Endothelial cell of hepatic sinusoid (primary cell): ENCODE measurements at regions not wholly inside any gene's neighbourhood (a gene's known extent, or its start where the extent isn't known, plus 50 kb on each side); places are given as distances from the start of the nearest gene placed in this dataset.
"Not testable (repeated sequence)": the region's sequence is repeated elsewhere in the genome, so short reads cannot be mapped to it uniquely, and the experiment has no call there.

Source experiments
- in situ Hi-C: cut with HindIII; loops from 2 replicates; pipeline ENCODE4 v1.10.0; 2017; ENCODE audit warnings: low sequenced_read_pairs

- in situ Hi-C loops = no loop called here
Measured at GRCh38 chr18:51323961-51324360, 126.5 kb upstream of the MEX3C start.

DNA sequence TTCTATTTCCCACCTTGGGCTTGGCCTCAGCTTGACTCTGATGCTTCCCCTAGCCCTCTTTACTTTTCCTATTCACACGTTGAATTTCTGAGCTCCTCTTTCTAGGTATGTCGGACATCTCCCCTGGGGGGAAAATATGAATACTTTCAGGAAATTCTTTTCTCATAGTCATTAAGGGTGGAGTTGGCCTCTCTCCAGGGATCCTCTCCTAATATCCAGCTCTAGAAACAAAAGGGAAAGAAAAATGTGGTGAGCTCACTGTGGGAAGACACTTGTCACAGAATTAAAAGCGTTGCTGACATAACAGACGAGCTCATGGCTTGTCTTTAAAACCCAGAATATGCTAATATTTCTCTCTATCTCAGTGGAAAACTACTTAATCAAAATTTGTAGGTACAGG, 132.7 kb upstream of the MEX3C start:
- in situ Hi-C loops = no loop called here

GRCh38 chr18:51330739-51331138, 133.3 kb upstream of the MEX3C start:
- in situ Hi-C loops = no loop called here

DNA sequence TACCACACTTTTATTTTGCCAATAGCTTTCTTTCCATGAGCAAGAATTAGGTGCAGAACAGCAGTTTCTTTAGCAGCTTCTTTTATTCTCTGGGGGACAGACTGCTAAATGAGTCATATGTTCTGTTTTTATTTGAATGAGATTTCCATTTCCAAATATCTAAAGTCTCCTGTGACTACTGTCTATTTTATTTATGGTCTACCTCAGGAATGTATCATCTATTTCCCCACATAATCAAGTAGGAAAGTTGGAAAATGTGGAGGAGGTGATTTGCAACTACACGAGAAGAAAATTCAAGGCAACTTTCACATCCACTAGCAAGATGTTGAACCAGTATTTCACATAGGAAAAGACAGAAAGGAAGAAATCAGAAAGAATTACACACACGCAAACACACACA, 139.9 kb upstream of the MEX3C start:
- in situ Hi-C loops = no loop called here

DNA sequence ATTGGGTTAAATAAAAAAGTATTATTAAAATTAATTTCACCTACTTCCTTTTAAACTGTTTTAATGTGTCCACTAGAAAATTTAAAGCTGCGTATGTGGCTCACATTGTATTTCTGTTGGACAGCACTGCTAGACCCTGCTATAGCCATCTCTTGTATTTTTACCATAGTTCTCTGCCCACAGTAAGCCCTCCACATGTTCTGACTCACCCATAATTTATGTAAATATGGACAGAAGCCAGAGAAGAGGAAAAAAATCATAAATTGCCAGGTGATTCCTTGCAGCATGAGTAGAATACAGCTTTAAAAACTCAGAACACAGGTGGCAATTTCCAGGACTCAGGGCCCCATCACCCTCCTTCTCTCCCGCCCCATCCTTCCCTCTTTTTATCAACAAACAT, 142.4 kb upstream of the MEX3C start:
- in situ Hi-C loops = no loop called here

- in situ Hi-C loops = no loop called here
Measured at GRCh38 chr18:51340332-51340731, 142.9 kb upstream of the MEX3C start.

- in situ Hi-C loops = no loop called here
Measured at GRCh38 chr18:51342815-51343214, 145.3 kb upstream of the MEX3C start.

DNA sequence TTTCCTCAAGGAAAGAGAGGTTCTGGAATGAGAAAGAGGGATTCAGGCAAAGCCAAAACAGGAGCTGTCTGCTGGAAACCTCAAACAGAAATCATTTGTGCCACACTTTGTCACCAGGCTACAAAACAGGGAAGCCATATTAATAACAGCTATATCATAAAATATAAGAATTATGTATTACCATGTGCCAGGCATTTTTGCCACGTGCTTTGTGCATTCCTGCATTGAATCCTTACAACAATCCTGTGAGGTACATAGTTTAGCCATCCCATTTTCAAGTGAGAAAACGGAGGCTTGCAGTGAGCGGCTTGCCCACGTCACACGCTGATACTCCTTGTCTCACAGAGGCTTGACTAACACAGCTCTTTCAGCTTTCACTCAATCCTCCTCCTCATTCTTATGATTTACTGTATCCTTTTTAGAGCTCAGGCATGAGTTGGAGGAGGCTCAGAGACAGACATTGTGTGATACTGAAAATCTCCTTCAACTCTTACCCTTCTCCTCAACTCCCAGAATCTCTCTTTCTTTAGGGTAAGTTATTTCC, 148.4 kb upstream of the MEX3C start:
- in situ Hi-C loops = no loop called here

DNA sequence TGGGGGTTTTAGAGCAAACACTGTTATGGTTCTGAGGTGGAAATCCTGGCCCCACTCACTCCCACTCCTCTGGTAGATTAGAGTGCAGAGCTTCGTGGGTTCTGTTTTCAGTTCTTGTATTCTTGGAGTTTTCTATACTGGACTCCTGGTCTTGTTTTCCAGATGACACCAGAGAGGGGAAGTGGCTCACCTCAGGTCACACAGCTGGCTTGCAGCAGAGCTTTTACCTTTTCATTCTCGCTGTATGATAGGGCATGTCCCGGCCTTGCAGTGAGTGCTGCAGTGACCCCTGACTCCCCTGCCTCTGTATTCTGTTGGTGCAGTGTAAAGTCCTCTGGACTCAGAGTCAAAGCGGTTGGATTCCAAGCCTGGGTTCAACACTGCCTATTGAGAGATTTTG, 148.9 kb upstream of the MEX3C start:
- in situ Hi-C loops = no loop called here

GRCh38 chr18:51350081-51350480, 152.6 kb upstream of the MEX3C start:
- in situ Hi-C loops = no loop called here

DNA sequence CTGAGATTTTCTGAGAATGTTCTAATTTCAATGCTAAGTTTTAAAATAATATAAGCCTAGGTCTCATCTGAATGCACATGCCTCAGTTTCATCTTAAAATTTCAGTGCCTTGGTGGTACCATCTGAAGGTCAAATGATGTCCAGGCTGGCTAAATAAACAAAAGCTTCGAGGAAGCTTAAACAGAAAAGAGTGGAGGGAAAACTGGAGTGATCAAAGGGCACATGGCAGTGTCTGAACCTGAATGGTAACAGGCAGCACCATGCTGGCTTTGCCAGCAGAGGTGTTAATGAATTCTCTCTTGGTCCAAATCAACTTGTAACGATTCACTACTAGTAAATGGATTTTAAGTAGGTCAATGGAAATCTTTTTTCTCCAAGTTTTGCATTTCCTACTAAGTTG, 158.4 kb upstream of the MEX3C start:
- in situ Hi-C loops = no loop called here

GRCh38 chr18:51360301-51360700, 162.8 kb upstream of the MEX3C start:
- in situ Hi-C loops = not testable (repeated sequence)

DNA sequence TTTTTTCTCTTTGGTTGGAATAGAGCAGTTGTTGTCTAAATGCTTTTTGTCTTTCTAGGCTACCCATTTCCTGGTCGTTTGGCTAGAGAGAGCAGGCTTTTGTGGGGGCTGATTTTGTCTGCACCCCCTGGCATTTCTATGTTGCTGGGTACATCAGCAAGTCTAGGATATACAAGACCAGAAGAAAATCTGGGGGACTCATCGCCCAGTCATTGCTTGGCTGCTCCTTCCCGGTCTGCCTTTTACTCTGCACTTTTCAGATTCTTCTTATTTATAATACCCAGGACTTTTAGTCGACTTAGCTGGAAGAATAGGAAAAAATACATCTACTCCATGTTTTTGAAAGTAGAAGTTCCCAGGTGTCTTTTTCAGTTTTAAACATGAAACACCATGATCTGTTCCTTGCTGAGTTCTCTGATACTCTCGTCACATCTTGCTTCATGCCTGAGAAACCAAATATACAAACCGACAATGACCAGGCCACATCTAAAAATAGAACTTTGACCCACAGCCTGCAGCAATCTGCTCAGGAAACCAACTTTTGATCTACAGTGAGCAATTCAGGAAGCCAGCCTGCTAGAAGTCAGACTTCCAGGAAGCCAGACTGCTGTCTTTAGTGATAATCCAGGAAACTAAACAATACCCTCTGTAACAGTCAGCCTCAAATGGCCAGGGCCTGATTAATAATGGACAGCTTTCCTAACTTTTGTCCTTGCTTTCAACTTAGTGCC, 163.8 kb upstream of the MEX3C start:
- in situ Hi-C loops = no loop called here

GRCh38 chr18:51363384-51363783, 165.9 kb upstream of the MEX3C start:
- in situ Hi-C loops = no loop called here

DNA sequence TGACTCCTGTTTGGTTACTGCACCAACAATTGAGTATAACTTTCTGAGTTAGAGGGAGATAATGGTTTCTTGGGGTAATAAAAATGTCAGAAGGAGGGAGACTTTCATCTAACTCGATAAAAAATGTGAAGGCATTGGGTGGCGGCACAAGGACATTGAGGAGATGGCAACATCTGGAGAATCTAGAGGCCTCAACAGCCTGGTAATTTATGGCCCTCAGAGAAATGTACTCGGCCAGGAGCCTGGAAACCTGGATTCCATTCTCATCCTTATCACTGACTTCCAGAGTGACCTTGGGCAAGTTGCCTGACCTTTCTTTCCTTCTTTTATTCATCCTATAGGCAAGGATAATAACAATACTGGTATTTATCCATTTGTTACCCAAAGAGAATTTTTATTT, 173.5 kb upstream of the MEX3C start:
- in situ Hi-C loops = no loop called here

GRCh38 chr18:51371929-51372328, 174.4 kb upstream of the MEX3C start:
- in situ Hi-C loops = no loop called here

- in situ Hi-C loops = no loop called here
Measured at GRCh38 chr18:51382081-51382480, 184.6 kb upstream of the MEX3C start.

- in situ Hi-C loops = no loop called here
Measured at GRCh38 chr18:51383116-51383515, 185.6 kb upstream of the MEX3C start.

GRCh38 chr18:51383711-51384110, 186.2 kb upstream of the MEX3C start:
- in situ Hi-C loops = no loop called here

GRCh38 chr18:51385270-51385669, 187.8 kb upstream of the MEX3C start:
- in situ Hi-C loops = no loop called here

- in situ Hi-C loops = no loop called here
Measured at GRCh38 chr18:51390702-51391101, 193.2 kb upstream of the MEX3C start.

- in situ Hi-C loops = no loop called here
Measured at GRCh38 chr18:51391215-51391614, 193.7 kb upstream of the MEX3C start.

- in situ Hi-C loops = no loop called here
Measured at GRCh38 chr18:51391731-51392130, 194.2 kb upstream of the MEX3C start.
